ENCODE measurements at regions not wholly inside any gene's neighbourhood (a gene's known extent, or its start where the extent isn't known, plus 50 kb on each side); places are given as distances from the start of the nearest gene placed in this dataset.

DNA sequence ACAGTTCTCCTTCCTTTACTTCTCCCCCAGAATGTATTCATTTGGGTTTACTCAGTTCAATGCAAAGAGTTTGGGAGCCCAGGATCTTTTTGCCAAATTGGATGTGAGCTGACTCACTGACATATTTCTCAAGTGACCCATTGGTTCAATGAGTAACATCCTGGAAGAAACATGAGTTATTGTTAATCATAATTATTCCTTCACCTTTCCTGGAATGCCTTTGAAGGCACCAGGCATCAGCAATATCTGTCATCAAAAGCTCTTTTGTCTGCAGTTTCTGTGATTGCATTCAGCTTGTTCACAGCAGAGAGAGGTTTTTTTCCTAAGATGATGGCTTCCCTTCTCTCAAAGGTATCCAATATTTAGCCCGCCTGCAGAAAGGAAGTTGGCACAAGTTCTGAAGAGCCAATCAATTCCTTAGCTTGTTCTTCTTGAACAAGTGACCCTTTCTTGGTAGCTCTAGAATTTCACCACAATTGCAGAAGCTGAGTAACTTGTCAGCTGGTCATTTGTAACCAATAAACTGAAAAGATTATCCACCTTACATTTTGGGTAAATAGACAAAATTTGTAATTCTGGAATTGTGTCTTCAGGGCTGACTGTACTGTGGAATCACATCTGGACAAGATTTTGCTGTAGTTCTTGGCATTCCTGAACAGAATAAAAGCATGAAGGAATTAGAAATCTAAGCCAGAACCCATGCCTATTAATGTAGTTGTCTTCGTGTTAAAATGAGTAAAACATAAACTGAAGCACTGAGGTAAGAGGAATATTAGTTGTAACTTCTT, 72.2 kb upstream of the TMEM17 start:
- H3K4me3 ChIP-seq (ENCODE audit: low read length): no peak overlapping the region
- peak; percentile 96 for DNase-seq (ENCODE audit: low read depth)
- TF ChIP-seq, protein P1, sequence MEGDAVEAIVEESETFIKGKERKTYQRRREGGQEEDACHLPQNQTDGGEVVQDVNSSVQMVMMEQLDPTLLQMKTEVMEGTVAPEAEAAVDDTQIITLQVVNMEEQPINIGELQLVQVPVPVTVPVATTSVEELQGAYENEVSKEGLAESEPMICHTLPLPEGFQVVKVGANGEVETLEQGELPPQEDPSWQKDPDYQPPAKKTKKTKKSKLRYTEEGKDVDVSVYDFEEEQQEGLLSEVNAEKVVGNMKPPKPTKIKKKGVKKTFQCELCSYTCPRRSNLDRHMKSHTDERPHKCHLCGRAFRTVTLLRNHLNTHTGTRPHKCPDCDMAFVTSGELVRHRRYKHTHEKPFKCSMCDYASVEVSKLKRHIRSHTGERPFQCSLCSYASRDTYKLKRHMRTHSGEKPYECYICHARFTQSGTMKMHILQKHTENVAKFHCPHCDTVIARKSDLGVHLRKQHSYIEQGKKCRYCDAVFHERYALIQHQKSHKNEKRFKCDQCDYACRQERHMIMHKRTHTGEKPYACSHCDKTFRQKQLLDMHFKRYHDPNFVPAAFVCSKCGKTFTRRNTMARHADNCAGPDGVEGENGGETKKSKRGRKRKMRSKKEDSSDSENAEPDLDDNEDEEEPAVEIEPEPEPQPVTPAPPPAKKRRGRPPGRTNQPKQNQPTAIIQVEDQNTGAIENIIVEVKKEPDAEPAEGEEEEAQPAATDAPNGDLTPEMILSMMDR (IDR thresholded peaks at IDR 0.05; ENCODE audit: insufficient read depth, low read depth, low read length, missing control alignments): no peak

DNA sequence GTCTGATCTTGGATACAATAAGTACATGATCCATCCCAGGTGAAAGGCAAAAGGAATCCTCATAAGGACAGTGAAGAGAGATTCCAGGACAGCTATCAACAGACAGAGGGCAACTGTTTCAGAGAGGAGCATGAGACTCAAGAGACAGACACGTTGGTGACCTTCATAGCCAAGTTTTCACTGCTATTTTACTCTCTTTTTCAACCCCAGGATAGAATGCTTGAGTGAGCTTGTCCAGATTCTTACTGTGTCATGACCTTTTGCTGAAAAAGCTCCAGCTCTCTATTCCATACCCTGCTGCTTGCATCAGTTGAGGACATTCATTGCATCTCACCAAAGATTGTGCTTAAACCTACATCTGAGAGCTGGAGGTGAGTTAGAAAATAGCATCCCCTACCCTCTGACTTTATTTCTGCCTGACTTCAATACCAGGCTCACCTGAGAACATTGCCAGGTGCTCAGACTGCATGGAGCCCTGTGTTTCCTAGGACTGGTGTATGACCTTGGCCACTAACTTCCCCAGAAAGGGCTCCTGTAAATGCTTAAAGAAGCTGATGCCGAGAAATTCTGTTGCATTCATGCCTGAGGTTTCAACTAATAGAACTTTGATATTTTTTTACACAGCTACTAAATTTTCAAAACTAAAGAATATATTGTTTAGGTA, 70.4 kb upstream of the TMEM17 start:
- DNase-seq (ENCODE audit: low read depth): no peak
- TF ChIP-seq, protein P1 (IDR thresholded peaks at IDR 0.05; ENCODE audit: insufficient read depth, low read depth, low read length, missing control alignments): no peak
- H3K4me3 ChIP-seq (ENCODE audit: low read length): no peak overlapping the region

DNA sequence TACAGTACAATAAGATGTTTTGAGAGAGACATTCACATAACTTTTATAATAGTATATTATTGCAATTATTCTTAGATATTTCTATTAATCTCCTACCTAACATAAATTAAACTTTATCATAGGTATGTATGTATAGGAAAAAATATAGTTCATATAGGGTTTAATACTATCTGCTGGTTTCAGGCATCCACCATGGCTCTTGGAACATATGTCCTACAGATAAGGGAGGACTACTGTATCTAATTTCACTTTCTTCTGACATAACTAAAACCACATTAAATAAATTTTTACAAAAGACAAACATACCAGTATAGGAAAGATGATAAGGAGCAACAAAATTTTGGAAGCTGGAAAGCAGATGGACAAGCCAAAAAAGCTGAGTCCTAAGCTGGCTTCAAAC, 67.9 kb upstream of the TMEM17 start:
- DNase-seq (ENCODE audit: low read depth): no peak
- TF ChIP-seq, protein P1 (IDR thresholded peaks at IDR 0.05; ENCODE audit: insufficient read depth, low read depth, low read length, missing control alignments): no peak
- H3K4me3 ChIP-seq (ENCODE audit: low read length): no peak overlapping the region

DNA sequence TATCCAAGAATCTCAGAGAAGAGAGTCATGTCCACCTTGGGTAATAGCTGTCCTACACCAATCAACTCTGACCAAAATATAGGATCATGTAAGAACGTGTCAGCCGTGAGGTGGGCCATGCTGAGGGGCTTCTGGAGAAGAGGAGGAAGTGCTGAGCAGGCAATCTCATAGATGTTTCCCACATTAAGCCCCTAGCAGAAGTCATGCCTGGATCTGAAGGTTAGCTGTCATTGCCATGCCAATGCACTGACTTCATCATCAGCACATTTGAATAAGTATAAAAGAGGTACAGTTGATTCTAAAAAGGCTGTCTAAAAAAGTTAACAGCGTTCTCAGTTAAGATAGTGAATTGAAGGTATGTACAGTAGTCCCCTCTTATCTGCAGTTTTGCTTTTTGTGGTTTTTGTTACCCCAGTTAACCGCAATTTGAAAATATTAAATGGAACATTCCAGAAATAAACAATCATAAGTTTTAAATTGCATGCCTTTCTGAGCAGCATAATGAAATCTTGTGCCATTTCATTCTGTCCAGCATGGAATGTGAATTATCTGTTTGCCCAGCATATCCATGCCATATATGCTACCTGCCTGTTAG, 67.2 kb upstream of the TMEM17 start:
- DNase-seq (ENCODE audit: low read depth): peak; percentile 40
- H3K4me3 ChIP-seq (ENCODE audit: low read length): no peak overlapping the region
- TF ChIP-seq, protein P1 (IDR thresholded peaks at IDR 0.05; ENCODE audit: insufficient read depth, low read depth, low read length, missing control alignments): no peak

DNA sequence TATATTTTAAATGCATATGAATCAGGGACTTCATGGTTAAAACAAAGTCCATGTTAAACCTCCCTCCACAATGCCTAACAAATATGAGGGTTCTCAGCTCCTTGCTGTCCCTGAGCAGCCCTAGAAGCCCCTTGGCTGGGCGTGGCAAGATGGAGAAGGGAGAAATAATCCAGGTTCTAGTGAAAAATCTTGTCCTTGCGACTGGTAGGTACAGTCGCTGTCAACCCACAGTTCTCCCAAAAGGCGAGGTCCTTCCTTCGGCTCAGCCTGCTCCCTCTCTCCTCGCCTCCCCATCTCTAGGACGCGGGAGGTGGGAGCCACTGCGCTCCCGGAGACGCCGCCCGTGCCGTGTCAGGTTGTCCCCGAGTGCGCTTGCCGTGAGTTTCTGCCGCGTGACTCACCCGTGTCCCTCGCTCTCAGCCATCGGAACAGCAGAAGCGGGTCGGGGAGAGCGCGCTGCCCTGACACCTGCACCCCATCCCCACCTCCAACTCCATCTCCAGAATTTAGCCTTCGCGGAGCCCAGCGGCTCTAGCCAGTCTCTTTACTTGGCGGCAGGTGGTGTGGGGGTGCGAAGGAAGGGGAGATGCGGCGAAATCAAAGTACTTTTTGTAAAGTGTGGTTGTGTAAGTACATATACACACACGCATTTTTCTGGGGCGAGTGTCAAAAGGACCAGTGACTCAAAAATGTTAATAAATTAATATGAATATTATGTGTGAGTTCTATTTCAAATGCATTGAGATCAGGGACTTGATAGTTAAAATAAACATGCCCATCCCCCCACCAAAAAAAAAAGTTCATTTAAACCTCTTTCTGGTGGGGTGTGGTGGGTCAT, 65.1 kb upstream of the TMEM17 start:
- peak overlapping the region; percentile 32 for H3K4me3 ChIP-seq (ENCODE audit: low read length)
- DNase-seq (ENCODE audit: low read depth): peak; percentile 44
- TF ChIP-seq, protein P1 (IDR thresholded peaks at IDR 0.05; ENCODE audit: insufficient read depth, low read depth, low read length, missing control alignments): no peak

DNA sequence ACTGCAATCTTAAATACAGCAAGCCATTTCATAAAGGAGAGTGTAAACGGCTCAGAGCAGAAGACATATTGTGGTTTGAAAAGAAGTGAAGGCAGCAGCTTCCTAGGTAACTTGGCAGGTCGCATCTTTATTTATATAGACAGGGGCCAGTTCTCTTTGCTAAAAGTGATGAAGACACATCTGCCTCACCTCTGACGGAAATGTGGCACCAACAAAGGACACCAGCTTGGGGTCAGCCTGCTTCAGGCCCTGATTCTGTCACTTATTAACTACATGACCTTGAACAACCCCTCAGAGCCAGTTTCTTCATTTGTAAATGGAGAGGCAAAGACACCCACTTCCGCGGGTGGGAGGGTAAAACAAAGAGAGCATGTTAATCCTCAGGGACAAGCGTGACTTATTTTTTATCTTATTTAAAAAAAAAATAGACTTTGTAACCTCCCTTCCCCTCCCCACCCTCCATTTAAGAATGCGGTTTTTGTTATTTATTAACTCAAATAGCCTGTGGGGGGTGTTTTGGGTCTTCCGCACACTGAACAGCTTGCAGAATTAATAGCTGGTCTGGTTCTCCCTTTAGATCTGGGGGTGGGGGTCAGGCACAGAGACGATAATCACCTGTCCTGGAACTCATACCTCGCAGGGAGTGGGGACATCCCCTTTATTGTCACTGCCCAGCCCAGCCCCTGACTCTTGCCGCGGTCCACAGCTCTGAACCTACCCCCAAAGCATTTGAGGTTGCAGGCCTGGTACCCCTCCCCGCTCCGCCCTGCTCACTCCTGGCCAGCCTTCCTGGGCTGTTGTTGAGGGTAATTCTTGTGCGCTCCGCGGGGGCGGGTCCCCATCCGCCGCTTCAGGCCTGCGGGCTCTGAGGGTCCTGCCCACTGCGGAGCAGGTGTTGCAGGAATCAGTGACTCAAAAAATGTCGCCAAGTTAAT, 64.2 kb upstream of the TMEM17 start:
- no peak for DNase-seq (ENCODE audit: low read depth)

More for the DNA sequence above, 64.2 kb upstream of the TMEM17 start:
- H3K4me3 ChIP-seq (ENCODE audit: low read length): no peak overlapping the region
- TF ChIP-seq, protein P1 (IDR thresholded peaks at IDR 0.05; ENCODE audit: insufficient read depth, low read depth, low read length, missing control alignments): no peak
